A549 (cell line): ENCODE measurements at regions not wholly inside any gene's neighbourhood (a gene's known extent, or its start where the extent isn't known, plus 50 kb on each side); places are given as distances from the start of the nearest gene placed in this dataset.

ENCODE experiments used
- ATAC-seq, 2 experiments: fragments of 200-7000 bp in 1 of 2; fragments of >200 bp in 1 of 2; cut with Nextera tagmentation in 1 of 2; cut with Tn5 transposase in 1 of 2; 3 replicates each; pipeline versions ENCODE4 v1.8.0 to v1.9.1; 2018 to 2020; ENCODE audit warnings: mild to moderate bottlenecking in 1 of 2, moderate library complexity in 1 of 2
- CTCF ChIA-PET: fragments of 300-600 bp; sonication (Branson Sonifier 250); formaldehyde crosslinking; extraction: SDS; loops from one replicate; lab custom pipeline; 2021; ENCODE audit warnings: antibody characterized with exemption, inconsistent platforms; lab: Yijun Ruan, JAX
- POLR2A ChIA-PET: fragments of 350-600 bp; formaldehyde crosslinking; extraction: SDS; loops from one replicate; lab custom pipeline; 2021; ENCODE audit warnings: antibody characterized with exemption, inconsistent platforms; lab: Yijun Ruan, JAX
- DNase-seq, 2 experiments: peaks; one replicate each; pipeline versions ENCODE4 v3.0.0 to v3.0.0-alpha.2; 2011 to 2016; ENCODE audit warnings: low read depth in 1 of 2, low spot score in 1 of 2
- FAIRE-seq: peaks from 2 replicates; lab custom pipeline; 2011; peaks lifted over from hg19 to GRCh38; lab: Jason Lieb, UNC
- H3K27ac ChIP-seq, 2 experiments: fragments of >200 bp; sonication (Bioruptor Twin); formaldehyde crosslinking; 3 replicates each; pipeline ENCODE4 v1.5.1; 2016 to 2017
- H3K4me1 ChIP-seq: fragments of >200 bp; sonication (Bioruptor Twin); formaldehyde crosslinking; 3 replicates; pipeline ENCODE4 v1.6.1; 2016
- H3K4me2 ChIP-seq: fragments of >200 bp; sonication (Bioruptor Twin); formaldehyde crosslinking; 3 replicates; pipeline ENCODE4 v1.6.1; 2016
- H3K4me3 ChIP-seq: fragments of >200 bp; sonication (Bioruptor Twin); formaldehyde crosslinking; 3 replicates; pipeline ENCODE4 v1.5.1; 2016
- H3K9me3 ChIP-seq: fragments of >200 bp; sonication (Bioruptor Twin); formaldehyde crosslinking; 3 replicates; pipeline ENCODE4 v1.6.1; 2016
- ATOH8 ChIP-seq: fragments of 250-450 bp; sonication (Bioruptor Pico); IDR thresholded peaks from 2 replicates; pipeline ENCODE4 v1.5.0; 2020; ENCODE audit warnings: low read depth, mild to moderate bottlenecking, moderate library complexity
- CBX2 ChIP-seq: fragments of 200-600 bp; sonication (generic); IDR thresholded peaks from 2 replicates; pipeline ENCODE4 v1.6.1; 2016; ENCODE audit warnings: low read depth, mild to moderate bottlenecking, borderline replicate concordance
- CHD4 ChIP-seq: fragments of 200-600 bp; sonication (generic); IDR thresholded peaks from 2 replicates; pipeline ENCODE4 v1.6.1; 2016; ENCODE audit warnings: antibody characterized with exemption, mild to moderate bottlenecking, borderline replicate concordance
- E2F6 ChIP-seq: IDR thresholded peaks from 2 replicates; pipeline ENCODE4 v1.6.1; 2012; ENCODE audit warnings: low read depth, borderline replicate concordance
- EHF ChIP-seq: fragments of 250-450 bp; sonication (Bioruptor Pico); IDR thresholded peaks from 2 replicates; pipeline ENCODE4 v1.5.0; 2020; ENCODE audit warnings: mild to moderate bottlenecking
- EP300 ChIP-seq, 2 experiments: fragments of >200 bp; sonication (Bioruptor Twin); formaldehyde crosslinking; IDR thresholded peaks; 2 replicates in 1 of 2; 3 replicates in 1 of 2; pipeline ENCODE4 v1.6.1; 2016 to 2017
- ESRRA ChIP-seq: fragments of 150-350 bp; IDR thresholded peaks from 2 replicates; pipeline ENCODE4 v1.6.1; 2014; ENCODE audit warnings: mild to moderate bottlenecking, low read length, borderline replicate concordance
- FOXS1 ChIP-seq: fragments of 250-450 bp; sonication (Bioruptor Pico); IDR thresholded peaks from 2 replicates; pipeline ENCODE4 v1.5.0; 2020; ENCODE audit warnings: mild to moderate bottlenecking, moderate library complexity
- GATA3 ChIP-seq: IDR thresholded peaks from 2 replicates; pipeline ENCODE4 v1.6.1; 2012; ENCODE audit warnings: borderline replicate concordance
- HDAC2 ChIP-seq: fragments of 200-600 bp; sonication (generic); IDR thresholded peaks from 2 replicates; pipeline ENCODE4 v1.6.1; 2016
- HEYL ChIP-seq: fragments of 250-450 bp; sonication (Bioruptor Pico); IDR thresholded peaks from 2 replicates; pipeline ENCODE4 v1.8.0; 2021; ENCODE audit warnings: mild to moderate bottlenecking, moderate library complexity
- HOXB13 ChIP-seq: fragments of 250-450 bp; sonication (Bioruptor Pico); IDR thresholded peaks from 2 replicates; pipeline ENCODE4 v1.5.0; 2020; ENCODE audit warnings: low read depth, mild to moderate bottlenecking, moderate library complexity
- HOXB5 ChIP-seq: fragments of 250-450 bp; sonication (Bioruptor Pico); IDR thresholded peaks from 2 replicates; pipeline ENCODE4 v1.5.0; 2020; ENCODE audit warnings: mild to moderate bottlenecking, moderate library complexity
- JUN ChIP-seq, 2 experiments: fragments of >200 bp; sonication (Bioruptor Twin); formaldehyde crosslinking; IDR thresholded peaks; 2 replicates in 1 of 2; 3 replicates in 1 of 2; pipeline ENCODE4 v1.6.1; 2016 to 2017
- JUNB ChIP-seq: fragments of >200 bp; sonication (Bioruptor Twin); formaldehyde crosslinking; IDR thresholded peaks from 2 replicates; pipeline ENCODE4 v1.6.1; 2016
- MAFK ChIP-seq: fragments of 450-650 bp; IDR thresholded peaks from 2 replicates; pipeline ENCODE4 v1.6.1; 2014; ENCODE audit not compliant: partially characterized antibody
- MAX ChIP-seq: IDR thresholded peaks from 2 replicates; pipeline ENCODE4 v1.6.1; 2012
- MAZ ChIP-seq: fragments of 150-350 bp; IDR thresholded peaks from 2 replicates; pipeline ENCODE4 v1.6.1; 2014; ENCODE audit warnings: antibody characterized with exemption, low read depth, low read length, borderline replicate concordance
- NFE2L2 ChIP-seq: fragments of 150-350 bp; conservative IDR thresholded peaks from 2 replicates; pipeline ENCODE4 v1.6.1; 2014; ENCODE audit warnings: low read length
- POLR2AphosphoS2 ChIP-seq: conservative IDR thresholded peaks from 2 replicates; pipeline ENCODE4 v1.6.1; 2012; ENCODE audit warnings: low read length, improper control_type of control experiment, inconsistent platforms
- RAD21 ChIP-seq, 2 experiments: fragments of >200 bp in 1 of 2; sonication (Bioruptor Twin) in 1 of 2; formaldehyde crosslinking in 1 of 2; IDR thresholded peaks in 1 of 2; conservative IDR thresholded peaks in 1 of 2; 2 replicates in 1 of 2; 3 replicates in 1 of 2; pipeline ENCODE4 v1.6.1; 2012 to 2018; ENCODE audit warnings: inconsistent platforms in 1 of 2
- RCOR1 ChIP-seq: fragments of 150-350 bp; IDR thresholded peaks from 2 replicates; pipeline ENCODE4 v1.6.1; 2014; ENCODE audit warnings: antibody characterized with exemption, low read length, low read depth
- SMC3 ChIP-seq: fragments of >200 bp; sonication (Bioruptor Twin); formaldehyde crosslinking; IDR thresholded peaks from 3 replicates; pipeline ENCODE4 v1.6.1; 2018; ENCODE audit warnings: inconsistent platforms
- SREBF2 ChIP-seq: fragments of 450-650 bp; IDR thresholded peaks from 2 replicates; pipeline ENCODE4 v1.6.1; 2014; ENCODE audit warnings: mild to moderate bottlenecking, moderate library complexity
- TP53 ChIP-seq: fragments of 250-450 bp; sonication (Bioruptor Pico); IDR thresholded peaks from 2 replicates; pipeline ENCODE4 v1.5.0; 2021; ENCODE audit warnings: mild to moderate bottlenecking, moderate library complexity
- WGBS: methylation state at CpG from one replicate; pipeline ENCODE4 v1.1.6; 2017; ENCODE audit errors: missing lambda C conversion rate; 5-methylcytosine and 5-hydroxymethylcytosine counted together

GRCh38 chr13:58850161-58850560 lies 1218.6 kb downstream of the PCDH17 start:
- no peak overlapping the region for H3K27ac ChIP-seq
- FAIRE-seq = no peak
- H3K4me1 ChIP-seq = no peaks in the 10 kb centered on the region
- no peak for DNase-seq
- ChIA-PET CTCF (no interaction called here), POLR2A (no interaction called here)
- no peak overlapping the region for H3K4me3 ChIP-seq
- no peak overlapping the region for H3K4me2 ChIP-seq
- H3K9me3 ChIP-seq = no peaks in the 10 kb centered on the region
- no peak for ATAC-seq
- TF ChIP-seq TP53 (CRISPR knock-in tag) (no peak), GATA3 (no peak), E2F6 (no peak), POLR2AphosphoS2 (no peak), RCOR1 (no peak), HOXB5 (no peak), CHD4 (no peak), MAFK (no peak), RAD21 (conservative IDR thresholded peaks at IDR 0.05 in 1 of 2, IDR thresholded peaks at IDR 0.05 in 1 of 2) (no peak)

GRCh38 chr13:58852076-58852475 lies 1220.5 kb downstream of the PCDH17 start:
- H3K27ac ChIP-seq = no peak overlapping the region
- WGBS = 0% methylated on average over 1 of the region's 1 CpG
- CTCF ChIA-PET = no interaction called here
- H3K4me3 ChIP-seq = no peak overlapping the region
- no peak overlapping the region for H3K4me2 ChIP-seq
- no peaks in the 10 kb centered on the region for H3K4me1 ChIP-seq
- POLR2A ChIA-PET = no interaction called here
- no peaks in the 10 kb centered on the region for H3K9me3 ChIP-seq
- FAIRE-seq (no peak), ATAC-seq (no peak), DNase-seq (no peak)
- TF ChIP-seq JUN (IDR thresholded peaks at IDR 0.05) = no peak
- TF ChIP-seq HDAC2 = no peak
- TF ChIP-seq HEYL (CRISPR knock-in tag) = no peak
- no peak for TF ChIP-seq EP300 (IDR thresholded peaks at IDR 0.05)
- no peak for TF ChIP-seq GATA3
- TF ChIP-seq MAX = no peak
- TF ChIP-seq EHF (CRISPR knock-in tag) = no peak

GRCh38 chr13:58855283-58855682 lies 1223.7 kb downstream of the PCDH17 start:
- POLR2A ChIA-PET = no interaction called here
- FAIRE-seq (no peak), ATAC-seq (no peak), DNase-seq (no peak)
- Histone ChIP-seq H3K4me1 (no peaks in the 10 kb centered on the region), H3K9me3 (no peaks in the 10 kb centered on the region), H3K4me3 (no peak overlapping the region), H3K4me2 (no peak overlapping the region), H3K27ac (no peak overlapping the region)
- CTCF ChIA-PET = interaction anchor here (0.6 kb wide), 1 partner anchor 371 kb away, joined by 3 read pairs; no protein-coding TSS in a partner anchor
- 0% methylated on average over 1 of the region's 1 CpG for WGBS
- no peak for TF ChIP-seq HEYL (CRISPR knock-in tag)

- no peak overlapping the region for H3K27ac ChIP-seq
- DNase-seq (no peak), ATAC-seq (no peak)
- no peaks in the 10 kb centered on the region for H3K4me1 ChIP-seq
- CTCF ChIA-PET = no interaction called here
- no CpG with 5 or more reads among the region's 37 CpGs for WGBS
- no peak overlapping the region for H3K4me3 ChIP-seq
- no peaks in the 10 kb centered on the region for H3K9me3 ChIP-seq
- TF ChIP-seq CBX2 (no peak), EP300 (IDR thresholded peaks at IDR 0.05) (no peak), JUN (IDR thresholded peaks at IDR 0.05) (no peak), FOXS1 (CRISPR knock-in tag) (no peak), NFE2L2 (no peak), RAD21 (conservative IDR thresholded peaks at IDR 0.05 in 1 of 2, IDR thresholded peaks at IDR 0.05 in 1 of 2) (no peak), HOXB13 (CRISPR knock-in tag) (no peak), GATA3 (no peak), JUNB (no peak), MAZ (no peak), CHD4 (no peak), SREBF2 (no peak), SMC3 (no peak), ATOH8 (no peak), HEYL (CRISPR knock-in tag) (no peak), RCOR1 (no peak), ESRRA (no peak)
- TF ChIP-seq, all 56 proteins: peak for 0
- no peak for FAIRE-seq
- POLR2A ChIA-PET = no interaction called here
- no peak overlapping the region for H3K4me2 ChIP-seq
These were observed 1227.4 kb downstream of the PCDH17 start for GRCh38 chr13:58858870-58859371.
